ENCODE measurements at regions not wholly inside any gene's neighbourhood (a gene's known extent, or its start where the extent isn't known, plus 50 kb on each side); places are given as distances from the start of the nearest gene placed in this dataset.
"Not testable (repeated sequence)": the region's sequence is repeated elsewhere in the genome, so short reads cannot be mapped to it uniquely, and the experiment has no call there.

DNA sequence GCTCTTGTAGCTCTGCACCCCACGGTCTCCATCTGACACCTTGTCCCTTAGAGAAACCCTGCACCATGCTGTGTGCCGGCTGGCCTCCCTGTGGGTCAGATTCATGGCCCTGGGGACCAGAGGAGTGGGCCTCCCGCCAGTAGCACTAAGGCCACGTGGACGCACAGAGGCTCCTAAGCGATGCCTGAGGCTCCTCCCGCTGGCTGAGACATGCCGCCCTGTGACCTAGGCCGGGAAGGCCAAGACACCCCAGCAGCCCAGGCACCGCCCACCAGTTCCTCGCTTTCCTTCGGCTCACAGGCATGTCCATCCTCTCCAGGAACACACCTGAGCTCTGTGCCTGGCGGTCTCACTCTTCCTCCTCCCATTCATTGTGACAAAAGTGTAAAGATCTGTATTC lies 311.0 kb downstream of the THBS2 start:
- DNase-seq (ENCODE audit: insufficient read length, low spot score) (no peak), FAIRE-seq (no peak)
- TF ChIP-seq TAF1 (IDR thresholded peaks at IDR 0.05; ENCODE audit: low read depth, low read length), result no peak
- no peak for TF ChIP-seq PAX5 (IDR thresholded peaks at IDR 0.05; ENCODE audit: insufficient read depth, low read length, severe bottlenecking)
- TF ChIP-seq POLR2AphosphoS5 (IDR thresholded peaks at IDR 0.05; ENCODE audit: low read depth, low read length), result no peak
- no peak for TF ChIP-seq SPI1 (IDR thresholded peaks at IDR 0.05; ENCODE audit: low read depth, low read length)
- TF ChIP-seq POU2F2 (IDR thresholded peaks at IDR 0.05; ENCODE audit: low read depth, low read length), result no peak
- no peak for TF ChIP-seq POLR2A (IDR thresholded peaks at IDR 0.05; ENCODE audit: low read depth, low read length)

DNA sequence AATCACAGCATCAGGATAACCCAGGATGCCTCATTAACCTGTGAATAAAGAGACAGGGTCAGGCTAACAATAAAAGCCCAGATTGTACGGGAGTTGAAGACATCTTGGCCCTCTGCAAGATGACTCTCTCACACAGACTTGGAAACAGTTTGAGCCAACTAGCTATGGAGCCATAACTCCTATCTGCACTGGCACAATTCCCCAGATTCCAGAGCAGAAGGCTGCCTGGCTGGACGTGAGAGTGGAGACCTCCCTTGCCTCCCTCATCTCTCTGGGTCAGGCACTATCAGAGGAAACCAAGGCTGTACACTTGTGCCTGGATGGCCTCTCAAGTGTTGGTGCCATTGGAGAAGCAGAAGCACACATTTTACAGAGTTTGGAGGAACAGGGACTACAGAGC lies 312.6 kb downstream of the THBS2 start:
- FAIRE-seq (no peak), DNase-seq (ENCODE audit: insufficient read length, low spot score) (no peak)
- no peak for TF ChIP-seq POLR2A (IDR thresholded peaks at IDR 0.05; ENCODE audit: low read depth, low read length)
- TF ChIP-seq SPI1 (IDR thresholded peaks at IDR 0.05; ENCODE audit: low read depth, low read length), result no peak
- no peak for TF ChIP-seq POU2F2 (IDR thresholded peaks at IDR 0.05; ENCODE audit: low read depth, low read length)
- no peak for TF ChIP-seq POLR2AphosphoS5 (IDR thresholded peaks at IDR 0.05; ENCODE audit: low read depth, low read length)
- TF ChIP-seq PAX5 (IDR thresholded peaks at IDR 0.05; ENCODE audit: insufficient read depth, low read length, severe bottlenecking), result no peak
- TF ChIP-seq TAF1 (IDR thresholded peaks at IDR 0.05; ENCODE audit: low read depth, low read length), result no peak

DNA sequence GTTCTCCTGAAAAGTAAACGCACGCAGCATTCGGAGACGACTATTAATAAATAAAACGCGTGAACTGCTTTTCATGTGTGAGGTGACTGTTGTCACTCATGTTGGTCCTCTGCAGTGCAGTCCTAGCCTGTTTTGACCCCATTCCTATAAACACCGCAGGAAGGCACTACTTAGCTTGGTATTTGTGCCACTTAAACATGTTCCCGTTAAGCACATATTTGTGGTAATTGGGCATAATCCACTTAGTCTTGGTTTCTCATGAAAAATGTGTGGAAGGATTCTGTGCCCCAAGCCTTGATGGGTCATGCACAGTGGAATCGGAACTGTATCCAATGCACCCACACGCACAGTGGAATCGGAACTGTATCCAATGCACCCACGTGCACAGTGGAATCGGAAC lies 313.9 kb downstream of the THBS2 start:
- FAIRE-seq (no peak), DNase-seq (ENCODE audit: insufficient read length, low spot score) (no peak)
- no peak for TF ChIP-seq PAX5 (IDR thresholded peaks at IDR 0.05; ENCODE audit: insufficient read depth, low read length, severe bottlenecking)
- TF ChIP-seq TAF1 (IDR thresholded peaks at IDR 0.05; ENCODE audit: low read depth, low read length), result no peak
- TF ChIP-seq SPI1 (IDR thresholded peaks at IDR 0.05; ENCODE audit: low read depth, low read length), result no peak
- no peak for TF ChIP-seq POLR2AphosphoS5 (IDR thresholded peaks at IDR 0.05; ENCODE audit: low read depth, low read length)
- no peak for TF ChIP-seq POLR2A (IDR thresholded peaks at IDR 0.05; ENCODE audit: low read depth, low read length)

DNA sequence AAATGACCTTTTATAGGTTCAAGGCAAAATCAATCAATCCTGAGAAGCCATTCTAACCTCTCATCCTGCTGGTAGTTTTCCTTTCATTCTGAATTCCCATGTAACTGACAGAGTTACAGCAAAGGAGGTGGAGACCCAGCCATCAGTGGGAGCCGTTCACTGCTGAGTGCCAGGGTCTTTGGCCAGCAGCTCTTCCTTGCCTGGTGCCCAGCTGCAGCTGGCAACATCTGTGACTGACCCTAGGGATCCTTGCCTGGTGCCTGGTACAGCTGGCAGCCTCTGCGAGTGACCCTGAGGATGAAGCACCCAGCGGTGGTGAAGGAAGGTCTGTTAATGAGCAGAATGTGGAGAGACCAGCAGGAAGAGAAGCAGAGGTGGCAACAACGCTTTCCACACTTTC lies 314.6 kb downstream of the THBS2 start:
- DNase-seq (ENCODE audit: insufficient read length, low spot score), result no peak
- FAIRE-seq, result no peak
- TF ChIP-seq PAX5 (IDR thresholded peaks at IDR 0.05; ENCODE audit: insufficient read depth, low read length, severe bottlenecking) (no peak), SPI1 (IDR thresholded peaks at IDR 0.05; ENCODE audit: low read depth, low read length) (no peak), POU2F2 (IDR thresholded peaks at IDR 0.05; ENCODE audit: low read depth, low read length) (no peak), TAF1 (IDR thresholded peaks at IDR 0.05; ENCODE audit: low read depth, low read length) (no peak), POLR2A (IDR thresholded peaks at IDR 0.05; ENCODE audit: low read depth, low read length) (no peak), POLR2AphosphoS5 (IDR thresholded peaks at IDR 0.05; ENCODE audit: low read depth, low read length) (no peak)

DNA sequence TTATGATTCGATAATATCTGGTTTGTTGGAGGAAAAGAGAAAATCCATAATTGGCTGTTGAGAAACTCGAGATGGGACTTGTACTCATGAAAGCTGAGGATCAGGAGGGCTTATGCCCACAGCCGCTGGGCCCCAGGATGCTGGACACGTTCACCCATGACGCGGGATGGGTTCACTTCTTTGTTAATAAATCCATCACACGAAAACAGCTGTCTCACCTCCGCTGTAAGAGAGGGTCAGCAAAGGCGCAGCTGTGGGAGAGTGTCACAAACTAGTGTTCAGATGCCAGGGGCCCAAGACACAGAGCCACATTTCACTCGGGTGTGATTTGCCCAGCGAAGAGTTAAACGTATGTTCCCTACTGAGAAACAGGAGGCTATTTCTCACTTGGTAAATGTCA lies 315.1 kb downstream of the THBS2 start:
- DNase-seq (ENCODE audit: insufficient read length, low spot score) (no peak), FAIRE-seq (no peak)
- TF ChIP-seq POU2F2 (IDR thresholded peaks at IDR 0.05; ENCODE audit: low read depth, low read length), result no peak
- TF ChIP-seq POLR2AphosphoS5 (IDR thresholded peaks at IDR 0.05; ENCODE audit: low read depth, low read length), result no peak
- no peak for TF ChIP-seq TAF1 (IDR thresholded peaks at IDR 0.05; ENCODE audit: low read depth, low read length)
- no peak for TF ChIP-seq POLR2A (IDR thresholded peaks at IDR 0.05; ENCODE audit: low read depth, low read length)
- no peak for TF ChIP-seq SPI1 (IDR thresholded peaks at IDR 0.05; ENCODE audit: low read depth, low read length)
- TF ChIP-seq PAX5 (IDR thresholded peaks at IDR 0.05; ENCODE audit: insufficient read depth, low read length, severe bottlenecking), result no peak

DNA sequence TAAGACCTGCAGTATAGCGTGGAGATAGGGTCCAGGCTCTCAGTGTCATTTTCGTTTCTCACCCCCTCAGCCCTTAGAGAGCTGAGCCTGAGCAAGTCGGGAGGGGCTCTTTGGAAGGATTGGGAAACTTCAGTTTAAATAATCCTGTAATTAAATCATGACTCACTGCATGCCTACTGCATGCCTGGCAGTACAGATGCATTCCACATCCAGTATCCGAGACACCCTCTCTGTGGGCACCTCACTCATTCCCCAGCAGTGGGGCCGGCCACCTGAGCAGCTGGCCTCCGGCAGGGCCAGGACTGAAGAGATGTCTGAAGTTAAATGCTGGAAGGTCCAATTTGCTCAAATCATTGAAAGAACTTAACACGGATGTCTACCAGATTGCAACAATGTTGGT lies 316.6 kb downstream of the THBS2 start:
- TF ChIP-seq POLR2A (IDR thresholded peaks at IDR 0.05; ENCODE audit: low read depth, low read length) (no peak), POLR2AphosphoS5 (IDR thresholded peaks at IDR 0.05; ENCODE audit: low read depth, low read length) (no peak), SPI1 (IDR thresholded peaks at IDR 0.05; ENCODE audit: low read depth, low read length) (no peak), TAF1 (IDR thresholded peaks at IDR 0.05; ENCODE audit: low read depth, low read length) (no peak), PAX5 (IDR thresholded peaks at IDR 0.05; ENCODE audit: insufficient read depth, low read length, severe bottlenecking) (no peak), POU2F2 (IDR thresholded peaks at IDR 0.05; ENCODE audit: low read depth, low read length) (no peak)
- no peak for DNase-seq (ENCODE audit: insufficient read length, low spot score)
- FAIRE-seq, result no peak

DNA sequence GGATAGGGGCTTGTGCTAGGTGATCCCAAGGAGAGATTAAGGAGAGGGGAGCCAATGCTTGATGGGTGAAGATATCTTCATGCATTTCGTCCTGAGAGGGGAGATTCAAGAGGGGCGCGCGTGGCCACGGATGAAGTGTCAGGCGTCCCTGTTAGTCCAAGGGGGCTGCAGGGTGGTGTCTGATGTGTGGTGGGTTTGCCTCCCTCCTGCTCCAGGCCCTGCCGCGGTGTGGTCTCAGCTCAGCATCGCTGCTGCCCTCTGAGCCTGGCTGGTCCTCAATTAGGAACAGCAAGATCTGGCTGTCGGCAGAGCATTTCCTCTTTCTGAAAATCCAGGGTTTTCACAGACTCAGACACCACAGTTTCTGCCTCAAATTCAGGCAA lies 318.0 kb downstream of the THBS2 start:
- TF ChIP-seq POLR2AphosphoS5 (IDR thresholded peaks at IDR 0.05; ENCODE audit: low read depth, low read length), result no peak
- no peak for TF ChIP-seq PAX5 (IDR thresholded peaks at IDR 0.05; ENCODE audit: insufficient read depth, low read length, severe bottlenecking)
- no peak for TF ChIP-seq TAF1 (IDR thresholded peaks at IDR 0.05; ENCODE audit: low read depth, low read length)
- TF ChIP-seq POLR2A (IDR thresholded peaks at IDR 0.05; ENCODE audit: low read depth, low read length), result no peak
- TF ChIP-seq SPI1 (IDR thresholded peaks at IDR 0.05; ENCODE audit: low read depth, low read length), result no peak
- no peak for TF ChIP-seq POU2F2 (IDR thresholded peaks at IDR 0.05; ENCODE audit: low read depth, low read length)
- FAIRE-seq, result no peak
- DNase-seq (ENCODE audit: insufficient read length, low spot score), result no peak

DNA sequence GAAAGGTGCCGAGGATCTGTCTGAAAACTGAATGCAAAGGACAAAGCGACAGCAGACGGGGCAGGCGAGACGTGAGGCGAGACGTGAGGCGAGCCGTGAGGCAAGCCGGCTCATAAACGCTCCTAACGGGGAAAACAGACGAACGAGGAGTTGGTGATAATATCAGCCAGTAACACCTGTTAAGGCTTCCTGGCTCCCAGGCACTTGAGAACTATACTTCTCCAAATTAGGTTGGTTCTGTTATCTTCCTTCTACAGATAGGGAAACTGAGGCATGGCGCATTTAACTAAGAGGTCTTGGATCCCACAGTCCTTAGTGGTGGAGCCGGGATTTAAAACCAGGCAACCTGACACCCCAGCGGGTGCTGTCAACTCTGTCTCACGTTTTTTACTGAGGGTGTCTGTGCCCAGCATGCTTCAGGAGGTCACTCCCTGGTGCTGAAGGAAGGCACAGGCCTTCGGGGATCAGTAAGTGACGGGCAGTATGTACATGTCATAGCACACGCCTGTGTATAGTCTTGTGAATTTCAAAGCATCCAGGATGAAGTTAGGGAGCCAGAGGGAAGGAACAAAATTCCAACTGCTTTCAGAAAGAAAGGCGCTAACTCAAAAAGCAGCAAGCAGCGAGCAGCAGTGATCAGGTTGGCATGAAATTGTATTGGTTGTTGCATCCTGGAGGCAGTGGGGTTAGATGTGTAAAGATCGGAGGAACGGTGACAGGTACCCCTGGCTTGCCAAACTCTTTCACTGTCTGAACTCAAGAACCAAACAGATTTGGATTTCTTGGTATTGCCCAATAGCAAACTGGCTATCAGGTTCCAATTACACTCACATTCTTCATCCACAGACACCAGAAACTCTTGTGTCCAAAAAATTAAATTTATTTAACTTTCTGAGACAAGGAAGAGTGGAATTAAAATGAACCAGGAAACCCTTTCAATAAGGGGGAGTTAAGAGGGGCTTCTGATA lies 318.7 kb downstream of the THBS2 start:
- TF ChIP-seq TAF1 (IDR thresholded peaks at IDR 0.05; ENCODE audit: low read depth, low read length) (no peak), POU2F2 (IDR thresholded peaks at IDR 0.05; ENCODE audit: low read depth, low read length) (no peak), POLR2A (IDR thresholded peaks at IDR 0.05; ENCODE audit: low read depth, low read length) (no peak), POLR2AphosphoS5 (IDR thresholded peaks at IDR 0.05; ENCODE audit: low read depth, low read length) (no peak), SPI1 (IDR thresholded peaks at IDR 0.05; ENCODE audit: low read depth, low read length) (no peak), PAX5 (IDR thresholded peaks at IDR 0.05; ENCODE audit: insufficient read depth, low read length, severe bottlenecking) (no peak)
- no peak for DNase-seq (ENCODE audit: insufficient read length, low spot score)
- FAIRE-seq, result no peak

DNA sequence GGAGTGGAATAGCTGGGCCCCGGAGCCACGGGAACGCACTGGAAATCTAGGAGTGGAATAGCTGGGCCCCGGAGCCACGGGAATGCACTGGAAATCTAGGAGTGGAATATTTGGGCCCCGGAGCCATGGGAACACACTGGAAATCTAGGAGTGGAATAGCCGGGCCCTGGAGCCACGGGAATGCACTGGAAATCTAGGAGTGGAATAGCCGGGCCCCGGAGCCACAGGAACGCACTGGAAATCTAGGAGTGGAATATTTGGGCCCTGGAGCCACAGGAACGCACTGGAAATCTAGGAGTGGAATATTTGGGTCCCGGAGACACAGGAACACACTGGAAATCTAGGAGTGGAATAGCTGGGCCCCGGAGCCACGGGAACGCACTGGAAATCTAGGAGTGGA lies 321.5 kb downstream of the THBS2 start:
- DNase-seq (ENCODE audit: insufficient read length, low spot score); FAIRE-seq: not testable (repeated sequence)

DNA sequence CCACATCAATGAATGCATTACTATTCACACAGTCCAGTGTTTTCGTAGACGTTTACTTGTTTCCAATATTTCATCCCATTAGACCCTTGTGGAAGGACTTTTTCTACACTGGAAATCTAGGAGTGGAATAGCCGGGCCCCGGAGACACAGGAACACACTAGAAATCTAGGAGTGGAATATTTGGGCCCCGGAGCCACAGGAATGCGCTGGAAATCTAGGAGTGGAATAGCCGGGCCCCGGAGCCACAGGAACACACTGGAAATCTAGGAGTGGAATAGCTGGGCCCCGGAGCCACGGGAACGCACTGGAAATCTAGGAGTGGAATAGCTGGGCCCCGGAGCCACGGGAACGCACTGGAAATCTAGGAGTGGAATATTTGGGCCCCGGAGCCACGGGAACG lies 322.6 kb downstream of the THBS2 start:
- DNase-seq (ENCODE audit: insufficient read length, low spot score); FAIRE-seq: not testable (repeated sequence)
